OCI-LY7 (cell line): ENCODE measurements at regions not wholly inside any gene's neighbourhood (a gene's known extent, or its start where the extent isn't known, plus 50 kb on each side); places are given as distances from the start of the nearest gene placed in this dataset.

Source experiments
- CTCF ChIP-seq: fragments of 200-600 bp; sonication (generic); conservative IDR thresholded peaks from 2 replicates; pipeline ENCODE4 v1.5.1; 2014; ENCODE audit warnings: mild to moderate bottlenecking, antibody characterized with exemption, low read length, moderate library complexity, mixed read lengths
- EZH2phosphoT487 ChIP-seq: fragments of 200-600 bp; sonication (generic); IDR thresholded peaks from 2 replicates; pipeline ENCODE4 v1.6.1; 2018; ENCODE audit warnings: low read depth, borderline replicate concordance, mild to moderate bottlenecking, mixed run types, antibody characterized with exemption, low read length, moderate library complexity, mixed read lengths

GRCh38 chr12:82144505-82144904 is 213.7 kb downstream of the CCDC59 start:
- TF ChIP-seq EZH2phosphoT487 (no peak), CTCF (no peak)
